ELR (cell line): ENCODE measurements at regions not wholly inside any gene's neighbourhood (a gene's known extent, or its start where the extent isn't known, plus 50 kb on each side); places are given as distances from the start of the nearest gene placed in this dataset.

Experiments used
- DNase-seq: peaks from one replicate; pipeline ENCODE4 v3.0.0-alpha.2; 2015; ENCODE audit warnings: low read depth

DNA sequence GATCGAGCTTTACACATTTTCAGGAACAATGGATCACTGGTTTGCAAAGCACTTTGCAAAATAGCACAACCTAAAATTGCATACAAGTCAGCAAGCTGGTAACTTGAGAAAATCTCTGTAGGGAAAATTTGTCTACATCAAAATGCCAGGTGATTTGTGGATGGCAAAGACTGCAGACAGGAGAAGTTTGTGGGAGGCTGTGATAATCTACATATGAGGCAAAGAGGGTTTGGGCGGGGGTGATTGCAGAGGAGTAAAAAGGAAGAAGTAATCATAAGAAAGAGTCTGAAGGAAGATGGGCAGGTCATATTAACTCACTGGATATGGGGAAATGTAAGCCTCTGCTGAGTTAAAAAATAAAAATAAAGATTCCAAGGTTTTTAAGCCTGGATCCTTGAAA, 166.3 kb upstream of the STXBP5 start:
- DNase-seq, result no peak

- DNase-seq, result no peak
Observed at GRCh38 chr6:147040121-147040910, 163.9 kb upstream of the STXBP5 start.

DNA sequence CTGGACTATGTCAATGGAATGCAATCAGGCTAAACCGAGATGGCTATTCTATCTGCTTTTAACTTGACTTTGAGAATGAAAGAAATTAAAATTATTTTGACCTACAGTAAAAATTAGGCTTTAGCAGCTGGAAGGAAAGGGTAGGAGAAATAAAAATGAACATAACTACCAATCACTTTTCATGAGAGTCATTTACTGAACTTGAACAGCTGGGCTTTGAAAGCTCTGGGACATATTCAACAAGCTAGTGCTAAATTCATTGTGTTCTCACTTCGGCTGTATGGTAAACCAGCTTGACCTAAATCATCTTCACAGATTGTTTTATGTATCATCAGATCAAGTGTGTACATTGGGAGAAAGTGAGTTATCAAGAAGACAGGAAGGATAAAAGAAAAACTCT, 161.5 kb upstream of the STXBP5 start:
- DNase-seq, result no peak

GRCh38 chr6:147043994-147044477, 160.2 kb upstream of the STXBP5 start:
- DNase-seq, result no peak

DNA sequence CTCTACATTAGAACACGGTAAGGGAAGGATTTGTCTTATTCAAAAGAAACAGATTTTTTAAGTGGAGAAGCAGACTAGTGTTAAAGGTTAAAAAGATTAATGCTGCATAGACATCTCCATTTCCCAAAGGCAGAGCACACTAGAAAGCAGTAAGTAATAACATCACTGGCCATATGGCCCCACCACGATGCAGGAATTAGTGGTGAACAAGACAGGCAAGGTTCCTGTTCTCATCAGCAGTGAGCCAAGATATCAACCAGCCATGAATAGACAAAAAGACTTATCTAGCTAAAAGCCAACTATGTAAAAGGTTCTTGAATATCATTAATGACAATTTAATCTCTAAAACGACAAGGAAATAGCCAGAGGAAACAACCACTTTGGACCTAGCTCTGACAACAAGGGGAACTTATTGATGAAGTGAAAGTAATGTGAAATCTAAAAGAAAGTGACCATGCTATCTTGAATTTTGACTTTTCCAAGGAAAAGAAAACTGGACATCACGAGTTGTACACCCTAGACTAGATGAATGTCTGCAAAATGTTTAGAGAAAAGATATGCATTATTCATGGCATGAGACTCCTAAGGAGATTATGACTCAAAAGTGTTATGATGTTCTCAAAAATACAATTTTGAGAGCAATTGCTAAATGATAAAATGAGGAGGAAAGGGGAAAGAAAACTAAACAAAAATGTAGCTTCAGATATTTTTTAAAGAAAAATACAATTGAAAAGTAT, 157.9 kb upstream of the STXBP5 start:
- no peak for DNase-seq

DNA sequence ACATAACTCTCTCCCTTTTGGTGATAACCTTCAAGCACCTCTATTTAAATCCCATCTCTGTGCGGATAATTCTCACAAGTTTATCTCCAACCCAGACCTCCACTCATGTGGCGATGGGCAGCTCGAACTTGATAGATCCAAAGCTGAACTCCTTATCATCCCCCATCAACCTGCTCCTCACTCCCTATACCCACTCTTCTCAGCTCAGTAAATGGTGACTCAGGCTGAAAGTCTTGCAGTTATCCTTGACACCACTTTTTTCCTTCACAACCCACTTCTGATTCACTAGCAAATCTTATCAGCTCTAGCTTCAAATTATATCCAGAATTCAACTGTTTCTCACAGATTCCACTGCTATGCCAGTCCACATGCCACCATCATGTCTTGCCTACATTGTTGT, 155.3 kb upstream of the STXBP5 start:
- no peak for DNase-seq

GRCh38 chr6:147053311-147053921, 150.8 kb upstream of the STXBP5 start:
- DNase-seq, result no peak

GRCh38 chr6:147054158-147054557, 150.1 kb upstream of the STXBP5 start:
- DNase-seq, result no peak

DNA sequence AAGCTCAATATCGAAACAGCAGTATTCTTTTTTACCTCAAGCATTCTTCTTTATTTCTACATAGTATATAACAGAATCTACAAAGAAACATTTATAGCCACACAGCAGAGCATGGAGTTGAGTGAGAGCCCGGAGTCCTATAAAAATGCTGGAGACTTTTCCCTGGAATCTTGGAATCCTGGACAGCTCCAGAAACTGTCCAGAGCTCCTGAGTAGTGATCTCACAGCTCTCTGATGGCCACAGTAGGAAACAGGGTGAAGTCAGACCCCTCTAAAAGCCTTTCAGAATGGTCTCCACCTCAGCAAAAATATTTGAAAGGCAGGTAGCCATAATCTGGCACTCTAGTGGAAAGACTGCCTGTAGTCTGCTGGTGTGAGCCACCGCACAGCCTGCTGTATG, 149.3 kb upstream of the STXBP5 start:
- no peak for DNase-seq

DNA sequence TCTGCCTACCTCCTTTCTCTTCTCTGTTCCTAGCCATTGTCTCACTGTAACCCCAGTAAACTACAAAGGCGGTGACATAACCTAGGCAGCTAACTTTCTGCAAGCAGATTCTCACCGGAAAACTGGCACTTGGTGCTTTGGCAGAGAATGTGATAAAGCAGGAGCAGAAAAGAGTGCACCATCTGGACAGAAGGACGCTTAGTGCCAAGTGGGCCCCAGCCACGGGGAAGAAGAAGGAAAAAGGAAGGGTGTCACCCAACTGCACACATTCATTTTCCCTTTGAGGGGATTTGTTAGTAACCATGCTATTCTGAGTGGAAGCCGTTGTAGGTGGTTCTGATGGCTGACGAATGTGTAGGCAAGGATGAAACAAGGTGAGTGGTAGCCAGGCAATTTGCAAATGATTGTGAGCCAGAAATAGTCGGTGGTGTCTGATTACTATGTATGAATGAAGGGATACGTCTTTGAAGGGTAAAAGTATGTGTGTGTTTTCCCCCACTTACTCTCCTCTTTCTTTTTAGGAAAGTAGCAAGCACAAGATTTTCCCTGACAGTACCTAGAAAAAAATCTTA, 148.3 kb upstream of the STXBP5 start:
- DNase-seq, result no peak

DNA sequence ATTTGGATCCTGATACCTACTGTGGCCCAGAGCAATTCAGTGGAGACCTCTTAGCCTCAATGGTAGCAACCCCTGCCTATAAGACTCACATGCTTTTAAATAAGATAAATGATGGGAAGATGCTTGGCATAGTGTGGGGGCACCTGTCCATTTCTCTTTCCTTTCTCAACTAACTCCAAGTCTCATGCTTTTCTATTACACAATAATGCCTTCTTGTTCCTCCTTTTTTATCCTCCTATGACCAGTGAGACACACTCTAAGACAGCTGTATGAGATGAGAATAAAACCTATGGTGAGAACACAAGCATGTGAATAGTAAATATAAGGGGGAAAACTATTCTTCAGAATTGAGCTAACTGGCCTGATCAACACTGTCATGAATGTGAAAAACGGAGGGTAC, 147.0 kb upstream of the STXBP5 start:
- no peak for DNase-seq

DNA sequence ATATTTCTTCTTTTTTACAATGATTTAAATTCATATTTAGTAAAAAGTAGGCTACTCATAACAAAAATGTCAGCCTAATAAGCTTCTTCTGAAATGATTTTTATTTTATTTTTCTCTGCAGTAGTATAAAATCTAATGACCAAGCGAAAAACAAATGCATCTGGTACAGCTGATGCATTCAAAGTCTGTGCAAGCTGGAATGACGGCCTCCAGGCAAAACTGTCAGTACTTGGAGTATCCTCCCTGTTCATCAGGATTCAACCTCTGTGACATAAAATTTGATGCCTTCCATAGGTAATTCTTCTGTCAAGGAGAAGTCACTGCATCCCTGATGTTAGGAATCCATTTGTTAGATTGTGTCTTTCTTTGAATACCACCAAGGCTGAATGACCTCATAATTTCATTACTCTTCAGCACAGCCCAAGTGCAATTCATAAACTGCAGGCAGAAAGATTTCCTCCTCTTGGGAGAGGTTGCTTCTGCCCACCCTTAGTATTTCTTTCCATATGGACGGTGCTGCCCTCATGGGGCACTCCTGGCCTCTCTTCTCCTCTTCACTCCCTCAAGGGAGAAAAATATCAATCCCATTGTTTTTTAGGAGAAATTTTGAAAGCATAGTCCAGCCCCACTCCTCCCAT, 146.4 kb upstream of the STXBP5 start:
- no peak for DNase-seq

- DNase-seq, result no peak
Observed at GRCh38 chr6:147058786-147059385, 145.3 kb upstream of the STXBP5 start.

DNA sequence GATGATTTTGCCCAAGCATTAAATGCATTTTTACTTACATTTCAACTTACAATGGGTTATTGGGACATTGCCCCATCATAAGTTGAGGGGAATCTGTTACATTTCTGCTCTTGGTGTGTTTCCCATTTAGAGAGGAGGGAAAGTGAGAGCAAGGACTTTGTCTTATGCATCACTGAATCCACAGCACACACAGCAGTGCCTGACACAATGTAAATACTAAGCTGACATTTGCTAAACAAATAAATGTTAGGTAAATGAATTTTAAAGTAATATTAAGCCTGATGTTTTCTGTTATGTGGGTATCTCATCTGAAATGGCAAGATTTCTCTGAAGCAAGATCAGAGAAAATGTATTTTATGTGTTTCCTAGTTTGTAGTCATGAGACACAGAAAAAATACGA, 143.6 kb upstream of the STXBP5 start:
- no peak for DNase-seq

GRCh38 chr6:147061252-147061651, 143.0 kb upstream of the STXBP5 start:
- no peak for DNase-seq

GRCh38 chr6:147063469-147064031, 140.7 kb upstream of the STXBP5 start:
- peak; percentile 83 for DNase-seq

GRCh38 chr6:147065786-147066185, 138.4 kb upstream of the STXBP5 start:
- DNase-seq, result no peak

DNA sequence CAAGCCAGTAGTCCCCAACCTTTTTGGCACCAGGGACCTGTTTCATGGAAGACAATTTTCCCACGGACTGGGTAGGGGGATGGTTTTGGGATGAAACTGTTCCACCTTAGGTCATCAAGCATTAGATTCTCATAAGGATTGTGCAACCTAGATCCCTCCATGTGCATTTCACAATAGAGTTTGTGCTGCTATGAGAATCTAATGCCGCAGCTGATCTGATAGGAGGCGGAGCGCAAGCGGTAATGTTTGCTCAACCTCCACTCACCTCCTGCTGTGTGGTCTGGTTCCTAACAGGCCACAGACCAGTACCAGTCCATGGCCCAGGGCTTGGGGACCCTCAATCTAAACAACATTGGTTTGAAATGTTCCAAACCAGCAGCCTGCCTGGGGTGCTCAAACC, 137.0 kb upstream of the STXBP5 start:
- DNase-seq, result no peak

DNA sequence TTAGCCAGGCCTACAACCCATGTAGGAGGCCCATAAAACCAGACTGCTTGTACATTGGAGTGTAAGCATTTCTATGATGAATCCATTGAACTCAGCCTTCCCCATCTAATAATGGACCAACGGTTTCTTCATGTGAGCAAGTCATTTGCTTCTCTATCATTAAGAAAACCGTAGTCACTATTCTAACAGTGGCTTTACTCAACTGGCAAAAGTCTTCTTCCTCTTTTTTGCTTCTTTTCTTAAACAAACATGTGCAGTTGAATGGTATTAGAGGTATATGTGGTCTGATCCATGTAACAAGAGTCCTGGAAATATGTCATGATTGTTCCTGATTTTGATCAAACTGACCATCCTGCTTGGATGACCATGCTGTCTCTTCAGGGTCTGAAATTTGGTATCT, 132.4 kb upstream of the STXBP5 start:
- no peak for DNase-seq

- no peak for DNase-seq
Observed at GRCh38 chr6:147075381-147075780, 128.8 kb upstream of the STXBP5 start.

GRCh38 chr6:147077251-147077650, 127.0 kb upstream of the STXBP5 start:
- no peak for DNase-seq
